Smooth muscle cell (in vitro differentiated cells): ENCODE measurements at regions not wholly inside any gene's neighbourhood (a gene's known extent, or its start where the extent isn't known, plus 50 kb on each side); places are given as distances from the start of the nearest gene placed in this dataset.
"Not testable (repeated sequence)": the region's sequence is repeated elsewhere in the genome, so short reads cannot be mapped to it uniquely, and the experiment has no call there.

Experiments used
- DNase-seq: peaks from one replicate; lab custom pipeline; 2025; ENCODE audit not compliant: unreplicated experiment; lab: John Stamatoyannopoulos, UW
- H2AFZ ChIP-seq: fragments of 200-600 bp; sonication (generic); 2 replicates; pipeline ENCODE4 v1.6.0; 2016; ENCODE audit warnings: antibody characterized with exemption, low read depth, mild to moderate bottlenecking
- H3F3A ChIP-seq: fragments of 200-600 bp; sonication (generic); 2 replicates; pipeline ENCODE4 v1.6.0; 2017; ENCODE audit warnings: antibody characterized with exemption, low read depth
- H3K27ac ChIP-seq: fragments of 200-600 bp; sonication (generic); 2 replicates; pipeline ENCODE4 v1.5.1; 2016; ENCODE audit warnings: low read depth, mild to moderate bottlenecking
- H3K27me3 ChIP-seq: fragments of 200-600 bp; sonication (generic); 2 replicates; pipeline ENCODE4 v1.6.1; 2016; ENCODE audit warnings: low read depth, mild to moderate bottlenecking
- H3K36me3 ChIP-seq: fragments of 200-600 bp; sonication (generic); 2 replicates; pipeline ENCODE4 v1.5.1; 2016; ENCODE audit warnings: low read depth
- H3K4me1 ChIP-seq: fragments of 200-600 bp; sonication (generic); 2 replicates; pipeline ENCODE4 v1.5.1; 2016; ENCODE audit warnings: low read depth
- H3K4me2 ChIP-seq: fragments of 200-600 bp; sonication (generic); 2 replicates; pipeline ENCODE4 v1.6.0; 2016; ENCODE audit warnings: mild to moderate bottlenecking
- H3K4me3 ChIP-seq: fragments of 200-600 bp; sonication (generic); 2 replicates; pipeline ENCODE4 v1.5.1; 2016; ENCODE audit warnings: mild to moderate bottlenecking
- H3K79me2 ChIP-seq: fragments of 200-600 bp; sonication (generic); 2 replicates; pipeline ENCODE4 v1.6.0; 2016; ENCODE audit warnings: low read depth, mild to moderate bottlenecking
- H3K9ac ChIP-seq: fragments of 200-600 bp; sonication (generic); 2 replicates; pipeline ENCODE4 v1.6.0; 2016; ENCODE audit warnings: low read depth
- H3K9me3 ChIP-seq: fragments of 200-600 bp; sonication (generic); replicated peaks from 2 replicates; pipeline ENCODE4 v1.5.1; 2016; ENCODE audit warnings: low read depth
- H4K20me1 ChIP-seq: fragments of 200-600 bp; sonication (generic); 2 replicates; pipeline ENCODE4 v1.6.0; 2016; ENCODE audit warnings: low read depth
- WGBS: methylation state at CpG from one replicate; pipeline ENCODE4 v1.1.7; 2016; ENCODE audit warnings: low lambda C conversion rate; 5-methylcytosine and 5-hydroxymethylcytosine counted together
- TF ChIP-seq, protein P1 (sequence below): fragments of 200-600 bp; sonication (generic); IDR thresholded peaks from 2 replicates; pipeline ENCODE4 v1.5.1; 2017; ENCODE audit warnings: borderline replicate concordance, mild to moderate bottlenecking, antibody characterized with exemption; ENCODE audit not compliant: insufficient read depth, poor library complexity, severe bottlenecking

DNA sequence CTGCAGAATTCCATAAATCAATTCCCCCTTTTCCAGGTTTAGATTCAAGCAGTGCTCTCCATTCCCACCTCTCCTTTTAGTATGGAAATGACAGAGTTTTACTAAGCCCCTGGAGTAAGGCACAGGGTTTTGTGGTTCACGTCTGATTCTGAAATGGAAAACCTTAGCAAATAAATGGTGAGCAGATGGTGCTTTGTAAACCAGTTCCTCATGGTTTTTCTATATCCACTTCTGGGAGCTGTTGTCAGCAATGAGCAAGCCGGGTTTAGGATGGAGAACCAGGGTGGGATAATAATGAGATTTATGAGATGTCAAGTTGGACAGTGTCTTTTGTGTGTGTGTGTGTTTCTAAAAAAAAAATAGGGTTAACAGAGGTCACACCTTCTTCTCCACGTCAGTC lies 113.8 kb upstream of the RBPJ start:
- TF ChIP-seq, protein P1, sequence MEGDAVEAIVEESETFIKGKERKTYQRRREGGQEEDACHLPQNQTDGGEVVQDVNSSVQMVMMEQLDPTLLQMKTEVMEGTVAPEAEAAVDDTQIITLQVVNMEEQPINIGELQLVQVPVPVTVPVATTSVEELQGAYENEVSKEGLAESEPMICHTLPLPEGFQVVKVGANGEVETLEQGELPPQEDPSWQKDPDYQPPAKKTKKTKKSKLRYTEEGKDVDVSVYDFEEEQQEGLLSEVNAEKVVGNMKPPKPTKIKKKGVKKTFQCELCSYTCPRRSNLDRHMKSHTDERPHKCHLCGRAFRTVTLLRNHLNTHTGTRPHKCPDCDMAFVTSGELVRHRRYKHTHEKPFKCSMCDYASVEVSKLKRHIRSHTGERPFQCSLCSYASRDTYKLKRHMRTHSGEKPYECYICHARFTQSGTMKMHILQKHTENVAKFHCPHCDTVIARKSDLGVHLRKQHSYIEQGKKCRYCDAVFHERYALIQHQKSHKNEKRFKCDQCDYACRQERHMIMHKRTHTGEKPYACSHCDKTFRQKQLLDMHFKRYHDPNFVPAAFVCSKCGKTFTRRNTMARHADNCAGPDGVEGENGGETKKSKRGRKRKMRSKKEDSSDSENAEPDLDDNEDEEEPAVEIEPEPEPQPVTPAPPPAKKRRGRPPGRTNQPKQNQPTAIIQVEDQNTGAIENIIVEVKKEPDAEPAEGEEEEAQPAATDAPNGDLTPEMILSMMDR, result no peak
- no peaks in the 10 kb centered on the region for H3F3A ChIP-seq
- H3K4me2 ChIP-seq, result no peak overlapping the region
- no peaks in the 10 kb centered on the region for H3K4me1 ChIP-seq
- no peak overlapping the region for H3K27ac ChIP-seq
- 48% methylated on average over 3 of the region's 3 CpGs for WGBS
- no peaks in the 10 kb centered on the region for H3K36me3 ChIP-seq
- no peak overlapping the region for H3K4me3 ChIP-seq
- no peaks in the 10 kb centered on the region for H3K9me3 ChIP-seq
- no peak overlapping the region for H2AFZ ChIP-seq
- H3K27me3 ChIP-seq, result peaks cover 9% of the 10 kb centered on the region
- H4K20me1 ChIP-seq, result no peaks in the 10 kb centered on the region
- DNase-seq, result no peak
- H3K9ac ChIP-seq, result no peak overlapping the region
- no peaks in the 10 kb centered on the region for H3K79me2 ChIP-seq

DNA sequence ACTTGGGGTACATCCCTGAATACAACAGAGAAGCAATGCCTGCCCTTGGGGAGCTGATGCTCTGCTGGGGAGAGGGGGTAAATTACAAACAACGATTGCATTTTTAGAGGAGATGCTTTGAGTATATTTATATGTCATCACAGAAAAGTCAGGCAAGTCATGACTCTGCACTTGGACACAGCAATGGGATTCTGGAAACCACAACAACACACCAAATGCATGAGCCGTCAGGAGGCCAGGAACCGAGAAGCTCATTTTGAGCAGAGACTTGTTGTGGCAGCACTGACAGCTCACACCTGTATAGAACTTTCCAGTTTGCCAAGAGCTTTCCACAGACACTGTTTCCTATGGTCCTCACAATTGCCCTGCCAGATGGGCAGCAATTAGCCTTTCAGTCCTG lies 113.2 kb upstream of the RBPJ start:
- WGBS, result 88% methylated on average over 3 of the region's 3 CpGs
- no peaks in the 10 kb centered on the region for H3K36me3 ChIP-seq
- DNase-seq, result no peak
- no peaks in the 10 kb centered on the region for H3K79me2 ChIP-seq
- H3K4me1 ChIP-seq, result no peaks in the 10 kb centered on the region
- H3K9me3 ChIP-seq, result no peaks in the 10 kb centered on the region
- H3K27ac ChIP-seq, result no peak overlapping the region
- no peak overlapping the region for H3K4me3 ChIP-seq
- TF ChIP-seq, protein P1, result no peak
- peaks cover 9% of the 10 kb centered on the region for H3K27me3 ChIP-seq
- no peak overlapping the region for H2AFZ ChIP-seq
- no peaks in the 10 kb centered on the region for H4K20me1 ChIP-seq
- H3K9ac ChIP-seq, result no peak overlapping the region
- no peaks in the 10 kb centered on the region for H3F3A ChIP-seq
- no peak overlapping the region for H3K4me2 ChIP-seq

DNA sequence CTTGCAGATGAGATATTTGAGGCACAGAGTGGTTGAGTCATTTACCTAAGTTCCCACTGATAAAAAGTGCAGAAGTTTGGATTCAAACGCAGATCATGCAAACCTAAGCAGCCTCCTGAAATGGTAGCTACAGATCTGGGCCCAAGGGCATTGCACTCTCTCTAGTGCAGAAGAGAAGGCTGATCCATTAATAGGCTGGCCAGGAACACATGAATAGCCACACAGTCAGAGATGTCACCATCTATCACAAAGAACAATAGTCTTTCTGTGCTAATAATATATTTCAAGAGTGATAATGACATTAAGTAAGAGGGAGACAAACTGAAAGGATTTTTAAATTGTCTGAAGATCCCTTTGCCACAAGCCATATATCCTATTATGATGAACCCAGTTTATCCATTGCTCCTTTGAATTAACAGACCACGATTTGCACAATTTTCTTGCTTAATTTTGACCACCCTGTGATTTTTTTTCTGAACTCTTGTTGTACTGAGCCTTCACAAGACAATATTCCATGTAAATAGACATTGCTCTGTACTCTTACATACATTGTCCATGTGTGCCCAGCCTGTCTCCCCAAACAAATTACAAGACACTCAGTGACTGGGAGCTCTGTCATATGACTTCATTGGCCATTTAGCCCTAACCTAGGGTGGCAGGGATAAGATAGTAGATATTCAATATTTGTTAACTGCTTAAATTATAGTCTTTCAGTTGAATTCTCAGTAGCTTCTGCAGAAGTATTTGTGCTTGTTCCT lies 112.4 kb upstream of the RBPJ start:
- TF ChIP-seq, protein P1, result no peak
- 59% methylated on average over 2 of the region's 2 CpGs for WGBS

DNA sequence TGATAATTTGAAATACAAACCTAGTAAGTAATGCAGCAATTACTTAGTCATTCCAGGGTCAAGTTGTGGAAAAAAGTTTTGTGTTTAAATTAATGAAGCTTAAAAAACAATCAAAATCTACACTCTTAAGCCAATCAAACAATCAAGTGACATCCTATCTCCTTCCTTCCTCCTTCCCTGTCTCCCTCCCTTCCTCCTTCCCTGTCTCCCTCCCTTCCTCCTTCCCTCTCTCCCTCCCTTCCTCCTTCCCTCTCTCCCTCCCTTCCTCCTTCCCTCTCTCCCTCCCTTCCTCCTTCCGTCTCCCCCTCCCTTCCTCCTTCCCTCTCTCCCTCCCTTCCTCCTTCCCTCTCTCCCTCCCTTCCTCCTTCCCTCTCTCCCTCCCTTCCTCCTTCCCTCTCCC lies 111.4 kb upstream of the RBPJ start:
- H2AFZ ChIP-seq, H3K9ac ChIP-seq, H3K27me3 ChIP-seq, H3K9me3 ChIP-seq, H3K36me3 ChIP-seq, H3F3A ChIP-seq, H4K20me1 ChIP-seq, H3K4me2 ChIP-seq, H3K4me1 ChIP-seq, DNase-seq, H3K4me3 ChIP-seq, H3K79me2 ChIP-seq, H3K27ac ChIP-seq: not testable (repeated sequence)
- no CpG with 5 or more reads among the region's 1 CpG for WGBS

More for the DNA sequence above, 112.4 kb upstream of the RBPJ start:
- Histone ChIP-seq H3K4me1 (no peaks in the 10 kb centered on the region), H3K79me2 (no peaks in the 10 kb centered on the region), H3K9me3 (no peaks in the 10 kb centered on the region), H3F3A (no peaks in the 10 kb centered on the region), H3K4me3 (no peak overlapping the region), H3K4me2 (no peak overlapping the region), H4K20me1 (no peaks in the 10 kb centered on the region), H3K9ac (no peak overlapping the region), H3K36me3 (no peaks in the 10 kb centered on the region), H3K27me3 (peaks cover 9% of the 10 kb centered on the region), H3K27ac (no peak overlapping the region), H2AFZ (no peak overlapping the region)
- no peak for DNase-seq
